ENCODE measurements at regions not wholly inside any gene's neighbourhood (a gene's known extent, or its start where the extent isn't known, plus 50 kb on each side); places are given as distances from the start of the nearest gene placed in this dataset.

DNA sequence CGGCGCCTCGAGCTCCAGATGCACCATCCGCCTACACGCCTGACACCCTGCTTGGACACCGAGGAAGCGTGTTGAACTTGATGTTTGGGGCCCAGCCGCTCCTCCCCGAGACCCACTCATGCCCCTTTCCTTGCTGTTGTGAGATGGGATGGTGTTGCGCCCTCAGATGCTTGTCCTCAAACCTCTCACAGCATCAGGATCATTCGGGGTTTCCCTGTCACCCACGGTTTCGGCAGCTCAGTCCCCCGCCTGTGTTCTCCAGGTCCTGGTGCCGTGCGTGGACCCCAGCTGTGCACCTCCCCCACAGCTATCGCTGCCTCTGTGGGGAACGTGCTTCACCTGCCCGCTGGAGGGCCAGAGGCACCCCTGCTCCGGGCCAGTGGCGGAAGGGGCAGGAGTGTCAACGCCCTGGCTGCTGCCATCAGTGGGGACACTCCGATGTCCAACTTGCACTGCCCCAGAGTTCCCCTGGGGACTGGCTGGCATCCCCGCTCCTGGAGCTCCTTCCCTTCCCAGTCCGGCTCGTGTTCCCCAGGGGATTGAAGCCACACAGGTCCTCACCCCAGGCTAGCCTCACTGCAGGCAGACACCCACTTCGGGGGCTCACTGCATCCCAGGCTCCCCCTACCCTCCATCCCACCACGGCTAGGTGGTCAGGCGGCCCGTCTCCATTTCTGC is 82.3 kb upstream of the ADRA2C start:
- H3K27ac ChIP-seq (ENCODE audit: low read depth in 2 of 2, low read length in 2 of 2): no peak overlapping the region
- H3K27me3 ChIP-seq (ENCODE audit: control insufficient read depth in 2 of 2, insufficient read depth in 2 of 2, low read length in 2 of 2): no peaks in the 10 kb centered on the region
- H3K9ac ChIP-seq (ENCODE audit: low read depth in 1 of 2, low read length in 2 of 2): no peak overlapping the region
- H3K4me3 ChIP-seq (ENCODE audit: low read length in 2 of 2): no peak overlapping the region
- H3K9me3 ChIP-seq (ENCODE audit: control insufficient read depth in 2 of 2, low read length in 2 of 2): no peaks in the 10 kb centered on the region
- no peaks in the 10 kb centered on the region for H3K36me3 ChIP-seq (ENCODE audit: control insufficient read depth in 2 of 2, insufficient read depth in 2 of 2, low read length in 2 of 2)
- H3K4me1 ChIP-seq (ENCODE audit: control insufficient read depth in 2 of 2, insufficient read depth in 2 of 2, low read length in 2 of 2): no peaks in the 10 kb centered on the region

GRCh38 chr4:3683077-3683743 is 83.0 kb upstream of the ADRA2C start:
- Histone ChIP-seq H3K27me3 (ENCODE audit: control insufficient read depth in 2 of 2, insufficient read depth in 2 of 2, low read length in 2 of 2) (peaks cover 0 to 3% of the 10 kb centered on the region in 2 donors), H3K4me3 (ENCODE audit: low read length in 2 of 2) (no peak overlapping the region), H3K27ac (ENCODE audit: low read depth in 2 of 2, low read length in 2 of 2) (no peak overlapping the region), H3K36me3 (ENCODE audit: control insufficient read depth in 2 of 2, insufficient read depth in 2 of 2, low read length in 2 of 2) (no peaks in the 10 kb centered on the region), H3K9me3 (ENCODE audit: control insufficient read depth in 2 of 2, low read length in 2 of 2) (no peaks in the 10 kb centered on the region), H3K4me1 (ENCODE audit: control insufficient read depth in 2 of 2, insufficient read depth in 2 of 2, low read length in 2 of 2) (no peaks in the 10 kb centered on the region), H3K9ac (ENCODE audit: low read depth in 1 of 2, low read length in 2 of 2) (no peak overlapping the region)

- H3K4me3 ChIP-seq (ENCODE audit: low read length in 2 of 2): no peak overlapping the region
- no peak overlapping the region for H3K9ac ChIP-seq (ENCODE audit: low read depth in 1 of 2, low read length in 2 of 2)
- no peaks in the 10 kb centered on the region for H3K9me3 ChIP-seq (ENCODE audit: control insufficient read depth in 2 of 2, low read length in 2 of 2)
- peaks cover 0 to 3% of the 10 kb centered on the region in 2 donors for H3K27me3 ChIP-seq (ENCODE audit: control insufficient read depth in 2 of 2, insufficient read depth in 2 of 2, low read length in 2 of 2)
- H3K27ac ChIP-seq (ENCODE audit: low read depth in 2 of 2, low read length in 2 of 2): no peak overlapping the region
- no peaks in the 10 kb centered on the region for H3K4me1 ChIP-seq (ENCODE audit: control insufficient read depth in 2 of 2, insufficient read depth in 2 of 2, low read length in 2 of 2)
- H3K36me3 ChIP-seq (ENCODE audit: control insufficient read depth in 2 of 2, insufficient read depth in 2 of 2, low read length in 2 of 2): no peaks in the 10 kb centered on the region
Measured at GRCh38 chr4:3682236-3683076, 83.7 kb upstream of the ADRA2C start.

- H3K27me3 ChIP-seq (ENCODE audit: control insufficient read depth in 2 of 2, insufficient read depth in 2 of 2, low read length in 2 of 2): peaks cover 0 to 3% of the 10 kb centered on the region in 2 donors
Measured at GRCh38 chr4:3681191-3681590, 85.0 kb upstream of the ADRA2C start.

DNA sequence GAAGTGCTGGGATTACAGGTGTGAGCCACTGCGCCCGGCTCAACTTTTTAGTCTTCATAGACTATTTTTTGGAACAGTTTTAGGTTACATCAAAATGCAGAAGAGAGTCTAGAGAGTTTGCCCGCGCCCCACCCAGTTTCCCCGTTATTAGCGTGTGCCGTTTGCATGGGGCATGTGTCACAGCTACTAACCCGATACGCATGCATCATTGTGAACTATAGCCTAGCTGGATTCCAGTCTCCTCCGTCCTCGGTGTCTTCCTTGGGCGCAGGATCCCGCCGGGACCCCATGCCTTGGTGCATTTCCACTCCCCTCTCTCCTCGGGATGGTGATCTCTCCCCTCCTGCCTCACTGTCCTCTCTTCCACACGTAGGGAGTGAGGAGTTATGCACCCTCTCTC is 85.5 kb upstream of the ADRA2C start:
- Histone ChIP-seq H3K27me3 (ENCODE audit: control insufficient read depth in 2 of 2, insufficient read depth in 2 of 2, low read length in 2 of 2) (peaks cover 0 to 3% of the 10 kb centered on the region in 2 donors), H3K4me3 (ENCODE audit: low read length in 2 of 2) (no peak overlapping the region)

More at GRCh38 chr4:3681191-3681590, 85.0 kb upstream of the ADRA2C start:
- H3K4me1 ChIP-seq (ENCODE audit: control insufficient read depth in 2 of 2, insufficient read depth in 2 of 2, low read length in 2 of 2): no peaks in the 10 kb centered on the region
- H3K27ac ChIP-seq (ENCODE audit: low read depth in 2 of 2, low read length in 2 of 2): no peak overlapping the region
- no peak overlapping the region for H3K4me3 ChIP-seq (ENCODE audit: low read length in 2 of 2)
- H3K9ac ChIP-seq (ENCODE audit: low read depth in 1 of 2, low read length in 2 of 2): no peak overlapping the region
- no peaks in the 10 kb centered on the region for H3K9me3 ChIP-seq (ENCODE audit: control insufficient read depth in 2 of 2, low read length in 2 of 2)
- no peaks in the 10 kb centered on the region for H3K36me3 ChIP-seq (ENCODE audit: control insufficient read depth in 2 of 2, insufficient read depth in 2 of 2, low read length in 2 of 2)

GRCh38 chr4:3679851-3680311 is 86.3 kb upstream of the ADRA2C start:
- no peak overlapping the region for H3K4me3 ChIP-seq (ENCODE audit: low read length in 2 of 2)
- peaks cover 0 to 3% of the 10 kb centered on the region in 2 donors for H3K27me3 ChIP-seq (ENCODE audit: control insufficient read depth in 2 of 2, insufficient read depth in 2 of 2, low read length in 2 of 2)
- no peaks in the 10 kb centered on the region for H3K36me3 ChIP-seq (ENCODE audit: control insufficient read depth in 2 of 2, insufficient read depth in 2 of 2, low read length in 2 of 2)
- no peak overlapping the region for H3K9ac ChIP-seq (ENCODE audit: low read depth in 1 of 2, low read length in 2 of 2)
- no peaks in the 10 kb centered on the region for H3K4me1 ChIP-seq (ENCODE audit: control insufficient read depth in 2 of 2, insufficient read depth in 2 of 2, low read length in 2 of 2)
- H3K9me3 ChIP-seq (ENCODE audit: control insufficient read depth in 2 of 2, low read length in 2 of 2): no peaks in the 10 kb centered on the region
- no peak overlapping the region for H3K27ac ChIP-seq (ENCODE audit: low read depth in 2 of 2, low read length in 2 of 2)

More for the DNA sequence above, 85.5 kb upstream of the ADRA2C start:
- Histone ChIP-seq H3K27ac (ENCODE audit: low read depth in 2 of 2, low read length in 2 of 2) (no peak overlapping the region), H3K9me3 (ENCODE audit: control insufficient read depth in 2 of 2, low read length in 2 of 2) (no peaks in the 10 kb centered on the region), H3K9ac (ENCODE audit: low read depth in 1 of 2, low read length in 2 of 2) (no peak overlapping the region), H3K4me1 (ENCODE audit: control insufficient read depth in 2 of 2, insufficient read depth in 2 of 2, low read length in 2 of 2) (no peaks in the 10 kb centered on the region), H3K36me3 (ENCODE audit: control insufficient read depth in 2 of 2, insufficient read depth in 2 of 2, low read length in 2 of 2) (no peaks in the 10 kb centered on the region)

GRCh38 chr4:3679071-3679825 is 86.9 kb upstream of the ADRA2C start:
- Histone ChIP-seq H3K36me3 (ENCODE audit: control insufficient read depth in 2 of 2, insufficient read depth in 2 of 2, low read length in 2 of 2) (no peaks in the 10 kb centered on the region), H3K4me1 (ENCODE audit: control insufficient read depth in 2 of 2, insufficient read depth in 2 of 2, low read length in 2 of 2) (no peaks in the 10 kb centered on the region), H3K27ac (ENCODE audit: low read depth in 2 of 2, low read length in 2 of 2) (no peak overlapping the region), H3K9ac (ENCODE audit: low read depth in 1 of 2, low read length in 2 of 2) (no peak overlapping the region), H3K4me3 (ENCODE audit: low read length in 2 of 2) (no peak overlapping the region), H3K9me3 (ENCODE audit: control insufficient read depth in 2 of 2, low read length in 2 of 2) (no peaks in the 10 kb centered on the region), H3K27me3 (ENCODE audit: control insufficient read depth in 2 of 2, insufficient read depth in 2 of 2, low read length in 2 of 2) (peaks cover 0 to 3% of the 10 kb centered on the region in 2 donors)

DNA sequence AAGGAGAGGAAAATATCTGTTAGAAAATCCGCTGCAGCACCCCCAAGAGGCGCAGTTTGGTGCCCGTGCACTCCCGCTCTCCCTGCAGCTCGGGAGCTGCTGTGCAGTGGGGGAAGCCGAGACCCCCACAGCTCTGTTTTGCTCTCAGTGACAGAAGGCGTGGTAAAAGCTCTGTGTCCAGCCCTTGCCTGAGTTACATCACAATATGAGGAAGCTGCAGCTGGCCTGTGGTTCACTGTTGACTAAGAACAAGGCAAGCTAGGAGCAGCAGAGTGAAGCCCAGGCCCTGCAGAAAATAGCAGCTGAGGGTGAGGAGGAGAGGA is 88.5 kb upstream of the ADRA2C start:
- Histone ChIP-seq H3K9ac (ENCODE audit: low read depth in 1 of 2, low read length in 2 of 2) (no peak overlapping the region), H3K4me3 (ENCODE audit: low read length in 2 of 2) (no peak overlapping the region), H3K4me1 (ENCODE audit: control insufficient read depth in 2 of 2, insufficient read depth in 2 of 2, low read length in 2 of 2) (no peaks in the 10 kb centered on the region), H3K27me3 (ENCODE audit: control insufficient read depth in 2 of 2, insufficient read depth in 2 of 2, low read length in 2 of 2) (peaks cover 0 to 3% of the 10 kb centered on the region in 2 donors), H3K36me3 (ENCODE audit: control insufficient read depth in 2 of 2, insufficient read depth in 2 of 2, low read length in 2 of 2) (no peaks in the 10 kb centered on the region), H3K9me3 (ENCODE audit: control insufficient read depth in 2 of 2, low read length in 2 of 2) (no peaks in the 10 kb centered on the region), H3K27ac (ENCODE audit: low read depth in 2 of 2, low read length in 2 of 2) (no peak overlapping the region)

DNA sequence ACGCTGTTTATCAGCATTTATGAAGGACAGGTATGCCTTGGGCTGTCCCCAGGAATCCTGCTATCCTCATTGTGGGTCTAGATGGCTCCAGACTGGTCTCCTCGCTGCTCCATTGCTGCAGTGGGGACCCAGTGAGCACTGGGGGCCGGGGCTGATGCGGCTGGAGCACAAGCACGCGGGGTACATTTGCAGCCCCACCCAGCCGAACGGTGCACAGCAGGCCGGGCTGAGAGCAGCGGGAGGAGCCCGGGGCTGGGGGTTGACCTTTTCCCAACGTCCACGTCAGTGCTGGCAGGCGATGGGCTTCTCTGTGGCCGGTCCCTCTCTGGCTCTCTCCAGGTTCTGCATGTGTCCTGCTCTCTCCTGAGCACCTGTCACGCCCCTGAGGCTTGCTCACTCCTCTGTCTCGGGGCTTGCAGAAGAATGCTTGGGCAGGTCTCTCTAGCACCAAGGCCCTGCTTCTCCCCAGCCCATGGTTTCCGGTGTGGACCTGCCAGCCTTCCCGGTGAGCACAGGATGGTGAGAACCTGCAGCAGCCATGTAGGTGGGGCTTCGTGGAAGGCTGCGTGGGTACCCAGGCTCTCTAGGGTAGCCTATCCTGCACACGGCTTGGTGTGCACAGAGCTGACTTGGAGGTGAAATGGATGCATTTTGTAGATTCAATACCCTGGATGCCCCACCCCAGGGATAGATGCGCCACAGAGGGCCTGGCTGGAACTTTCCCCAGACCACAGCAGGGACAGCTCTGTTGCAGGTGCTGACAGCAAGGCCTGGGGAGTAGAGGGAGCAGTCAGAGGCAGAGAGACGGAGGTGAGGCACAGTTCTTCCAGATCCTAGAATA is 89.1 kb upstream of the ADRA2C start:
- Histone ChIP-seq H3K36me3 (ENCODE audit: control insufficient read depth in 2 of 2, insufficient read depth in 2 of 2, low read length in 2 of 2) (no peaks in the 10 kb centered on the region), H3K9ac (ENCODE audit: low read depth in 1 of 2, low read length in 2 of 2) (no peak overlapping the region), H3K4me3 (ENCODE audit: low read length in 2 of 2) (no peak overlapping the region), H3K27ac (ENCODE audit: low read depth in 2 of 2, low read length in 2 of 2) (no peak overlapping the region), H3K27me3 (ENCODE audit: control insufficient read depth in 2 of 2, insufficient read depth in 2 of 2, low read length in 2 of 2) (peaks cover 0 to 3% of the 10 kb centered on the region in 2 donors), H3K9me3 (ENCODE audit: control insufficient read depth in 2 of 2, low read length in 2 of 2) (no peaks in the 10 kb centered on the region), H3K4me1 (ENCODE audit: control insufficient read depth in 2 of 2, insufficient read depth in 2 of 2, low read length in 2 of 2) (no peaks in the 10 kb centered on the region)
